ENCODE measurements at regions not wholly inside any gene's neighbourhood (a gene's known extent, or its start where the extent isn't known, plus 50 kb on each side); places are given as distances from the start of the nearest gene placed in this dataset.

DNA sequence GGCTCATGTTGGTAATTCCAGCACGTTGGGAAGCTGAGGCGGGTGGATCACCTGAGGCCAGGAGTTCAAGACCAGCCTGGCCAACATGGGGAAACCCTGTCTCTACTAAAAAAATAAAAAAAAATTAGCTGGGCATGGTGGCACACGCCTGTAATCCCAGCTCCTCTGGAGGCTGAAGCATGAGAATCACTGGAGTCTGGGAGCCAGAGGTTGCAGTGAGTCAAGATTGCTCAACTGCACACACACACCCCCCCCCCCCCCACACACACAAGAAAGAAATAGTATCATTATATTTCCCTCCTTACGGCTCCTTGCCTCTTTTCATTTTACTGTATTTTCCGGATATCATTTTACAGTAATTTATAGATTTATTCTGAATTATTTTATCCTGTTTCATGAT, 963.1 kb upstream of the GOT2 start:
- TF ChIP-seq POLR2A (IDR thresholded peaks at IDR 0.05), result no peak
- TF ChIP-seq, protein P1, sequence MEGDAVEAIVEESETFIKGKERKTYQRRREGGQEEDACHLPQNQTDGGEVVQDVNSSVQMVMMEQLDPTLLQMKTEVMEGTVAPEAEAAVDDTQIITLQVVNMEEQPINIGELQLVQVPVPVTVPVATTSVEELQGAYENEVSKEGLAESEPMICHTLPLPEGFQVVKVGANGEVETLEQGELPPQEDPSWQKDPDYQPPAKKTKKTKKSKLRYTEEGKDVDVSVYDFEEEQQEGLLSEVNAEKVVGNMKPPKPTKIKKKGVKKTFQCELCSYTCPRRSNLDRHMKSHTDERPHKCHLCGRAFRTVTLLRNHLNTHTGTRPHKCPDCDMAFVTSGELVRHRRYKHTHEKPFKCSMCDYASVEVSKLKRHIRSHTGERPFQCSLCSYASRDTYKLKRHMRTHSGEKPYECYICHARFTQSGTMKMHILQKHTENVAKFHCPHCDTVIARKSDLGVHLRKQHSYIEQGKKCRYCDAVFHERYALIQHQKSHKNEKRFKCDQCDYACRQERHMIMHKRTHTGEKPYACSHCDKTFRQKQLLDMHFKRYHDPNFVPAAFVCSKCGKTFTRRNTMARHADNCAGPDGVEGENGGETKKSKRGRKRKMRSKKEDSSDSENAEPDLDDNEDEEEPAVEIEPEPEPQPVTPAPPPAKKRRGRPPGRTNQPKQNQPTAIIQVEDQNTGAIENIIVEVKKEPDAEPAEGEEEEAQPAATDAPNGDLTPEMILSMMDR (IDR thresholded peaks at IDR 0.05), result no peak

Measured in uterus (tissue), 2 donors.